Caco-2 (cell line): ENCODE measurements at regions not wholly inside any gene's neighbourhood (a gene's known extent, or its start where the extent isn't known, plus 50 kb on each side); places are given as distances from the start of the nearest gene placed in this dataset.
"Not testable (repeated sequence)": the region's sequence is repeated elsewhere in the genome, so short reads cannot be mapped to it uniquely, and the experiment has no call there.

Experiments
- BruUV-seq: library from RNA; stranded (reverse); fragments of 400-500 nt; replicated peaks from 2 replicates; lab custom pipeline; 2021; lab: Mats Ljungman, UMichigan
- CTCF ChIA-PET: fragments of 300-600 bp; sonication (Branson Sonifier 250); formaldehyde crosslinking; loops from one replicate; lab custom pipeline; 2022; ENCODE audit warnings: antibody characterized with exemption; lab: Charles Lee
- POLR2A ChIA-PET: fragments of 300-600 bp; sonication (Branson Sonifier 250); formaldehyde crosslinking; loops from one replicate; lab custom pipeline; 2022; ENCODE audit warnings: antibody characterized with exemption; lab: Charles Lee
- DNase-seq, 2 experiments: peaks; one replicate each; pipeline versions ENCODE4 v3.0.0 to v3.0.0-alpha.2; 2020 to 2022
- H3K27me3 ChIP-seq: replicated peaks from 2 replicates; pipeline ENCODE4 v1.6.0; 2011; ENCODE audit warnings: low read length; ENCODE audit not compliant: control insufficient read depth, insufficient read depth
- H3K36me3 ChIP-seq: 2 replicates; pipeline ENCODE4 v1.5.1; 2011; ENCODE audit warnings: low read length; ENCODE audit not compliant: control insufficient read depth, insufficient read depth
- H3K4me1 ChIP-seq: fragments of 250-450 bp; sonication (Bioruptor Pico); 2 replicates; pipeline ENCODE4 v1.5.1; 2020; ENCODE audit warnings: mild to moderate bottlenecking
- H3K4me3 ChIP-seq: 2 replicates; pipeline ENCODE4 v1.5.1; 2011; ENCODE audit warnings: low read depth, mild to moderate bottlenecking, control low read depth, low read length
- H3K9me3 ChIP-seq: fragments of 250-450 bp; sonication (Bioruptor Pico); 2 replicates; pipeline ENCODE4 v1.5.1; 2020; ENCODE audit warnings: mild to moderate bottlenecking, moderate library complexity
- H3K27ac Mint-ChIP-seq: one replicate; pipeline ENCODE4 v1.8.0; 2022; ENCODE audit warnings: mixed read lengths; ENCODE audit not compliant: unreplicated experiment
- H3K27me3 Mint-ChIP-seq: one replicate; pipeline ENCODE4 v1.8.0; 2022; ENCODE audit warnings: mixed read lengths; ENCODE audit not compliant: insufficient read depth, unreplicated experiment
- H3K36me3 Mint-ChIP-seq: one replicate; pipeline ENCODE4 v1.8.0; 2022; ENCODE audit warnings: mild to moderate bottlenecking, mixed read lengths; ENCODE audit not compliant: insufficient read depth, unreplicated experiment
- H3K4me1 Mint-ChIP-seq: one replicate; pipeline ENCODE4 v1.8.0; 2022; ENCODE audit warnings: low read depth, mixed read lengths; ENCODE audit not compliant: unreplicated experiment
- H3K4me3 Mint-ChIP-seq: one replicate; pipeline ENCODE4 v1.8.0; 2022; ENCODE audit warnings: mild to moderate bottlenecking, moderate library complexity, mixed read lengths; ENCODE audit not compliant: unreplicated experiment
- H3K9me3 Mint-ChIP-seq: one replicate; pipeline ENCODE4 v1.8.0; 2022; ENCODE audit warnings: mixed read lengths; ENCODE audit not compliant: unreplicated experiment
- intact Hi-C: fragments of 100-400 bp; cut with micrococcal nuclease; formaldehyde crosslinking; loops from one replicate; pipeline ENCODE4 v1.10.0; 2022; ENCODE audit not compliant: unreplicated experiment
- TF ChIP-seq, protein P1 (sequence below), 2 experiments: fragments of 200-600 bp in 1 of 2; IDR thresholded peaks; 1 replicate in 1 of 2; 2 replicates in 1 of 2; pipeline versions ENCODE4 v1.5.1 to v1.8.0; 2011 to 2022; ENCODE audit warnings: antibody characterized with exemption in 1 of 2, control low read depth in 1 of 2, inconsistent platforms in 1 of 2, low read depth in 1 of 2, low read length in 1 of 2, mild to moderate bottlenecking in 1 of 2, moderate library complexity in 1 of 2; ENCODE audit not compliant: insufficient read depth in 1 of 2, severe bottlenecking in 1 of 2, unreplicated experiment in 1 of 2

DNA sequence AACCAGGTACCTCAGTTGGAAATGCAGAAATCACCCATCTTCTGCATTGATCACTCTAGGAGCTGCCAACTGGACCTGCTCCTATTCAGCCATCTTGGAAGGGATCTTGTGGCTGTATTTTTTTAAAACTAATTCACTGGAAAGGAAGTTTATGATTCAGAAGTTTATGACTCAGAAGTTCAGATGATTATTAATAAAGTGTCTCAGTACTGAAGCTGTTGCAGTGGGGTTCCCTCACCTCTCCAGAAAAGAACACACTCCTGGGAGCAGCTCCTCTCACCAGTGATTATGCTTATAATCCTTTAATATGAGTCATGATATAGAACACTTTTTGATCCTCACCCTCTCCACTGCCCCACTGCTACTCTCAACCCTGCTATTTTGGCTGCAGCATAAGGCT is 291.2 kb upstream of the HS3ST5 start:
- POLR2A ChIA-PET, result no interaction called here
- no peaks in the 10 kb centered on the region for H3K9me3 ChIP-seq
- no peaks in the 10 kb centered on the region for H3K27me3 ChIP-seq
- H3K4me1 Mint-ChIP-seq, result no peaks in the 10 kb centered on the region
- TF ChIP-seq, protein P1, sequence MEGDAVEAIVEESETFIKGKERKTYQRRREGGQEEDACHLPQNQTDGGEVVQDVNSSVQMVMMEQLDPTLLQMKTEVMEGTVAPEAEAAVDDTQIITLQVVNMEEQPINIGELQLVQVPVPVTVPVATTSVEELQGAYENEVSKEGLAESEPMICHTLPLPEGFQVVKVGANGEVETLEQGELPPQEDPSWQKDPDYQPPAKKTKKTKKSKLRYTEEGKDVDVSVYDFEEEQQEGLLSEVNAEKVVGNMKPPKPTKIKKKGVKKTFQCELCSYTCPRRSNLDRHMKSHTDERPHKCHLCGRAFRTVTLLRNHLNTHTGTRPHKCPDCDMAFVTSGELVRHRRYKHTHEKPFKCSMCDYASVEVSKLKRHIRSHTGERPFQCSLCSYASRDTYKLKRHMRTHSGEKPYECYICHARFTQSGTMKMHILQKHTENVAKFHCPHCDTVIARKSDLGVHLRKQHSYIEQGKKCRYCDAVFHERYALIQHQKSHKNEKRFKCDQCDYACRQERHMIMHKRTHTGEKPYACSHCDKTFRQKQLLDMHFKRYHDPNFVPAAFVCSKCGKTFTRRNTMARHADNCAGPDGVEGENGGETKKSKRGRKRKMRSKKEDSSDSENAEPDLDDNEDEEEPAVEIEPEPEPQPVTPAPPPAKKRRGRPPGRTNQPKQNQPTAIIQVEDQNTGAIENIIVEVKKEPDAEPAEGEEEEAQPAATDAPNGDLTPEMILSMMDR (IDR thresholded peaks at IDR 0.05; ENCODE audit: insufficient read depth in 1 of 2, low read depth in 1 of 2, low read length in 1 of 2, severe bottlenecking in 1 of 2, unreplicated experiment in 1 of 2), result no peak
- peaks cover 9% of the 10 kb centered on the region for H3K9me3 Mint-ChIP-seq
- no peaks in the 10 kb centered on the region for H3K4me1 ChIP-seq
- no peak for DNase-seq
- intact Hi-C loops, result no loop called here
- no peaks in the 10 kb centered on the region for H3K36me3 ChIP-seq
- H3K4me3 Mint-ChIP-seq, result no peak overlapping the region
- H3K36me3 Mint-ChIP-seq, result no peaks in the 10 kb centered on the region
- H3K27ac Mint-ChIP-seq, result no peak overlapping the region
- BruUV-seq, result no TSS peak
- H3K27me3 Mint-ChIP-seq, result no peaks in the 10 kb centered on the region
- no peak overlapping the region for H3K4me3 ChIP-seq
- CTCF ChIA-PET, result no interaction called here

DNA sequence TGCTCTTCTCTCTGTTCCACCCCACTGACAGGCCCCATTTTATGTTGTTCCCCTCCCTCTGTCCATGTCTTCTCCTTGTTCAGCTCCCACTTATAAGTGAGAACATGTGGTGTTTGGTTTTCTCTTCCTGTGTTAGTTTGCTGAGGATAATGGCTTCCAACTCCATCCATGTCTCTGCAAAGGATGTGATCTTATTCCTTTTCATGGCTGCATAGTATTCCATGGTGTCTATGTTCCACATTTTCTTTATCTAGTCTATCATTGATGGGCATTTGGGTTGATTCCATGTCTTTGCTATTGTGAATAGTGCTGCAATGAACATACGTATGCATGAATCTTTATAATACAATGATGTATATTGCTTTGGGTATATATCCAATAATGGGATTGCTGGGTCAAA is 283.4 kb upstream of the HS3ST5 start:
- H3K4me3 ChIP-seq, intact Hi-C loops, H3K4me1 ChIP-seq, POLR2A ChIA-PET, H3K36me3 Mint-ChIP-seq, H3K4me3 Mint-ChIP-seq, H3K36me3 ChIP-seq, H3K9me3 ChIP-seq, H3K4me1 Mint-ChIP-seq, H3K27ac Mint-ChIP-seq, BruUV-seq, CTCF ChIA-PET, DNase-seq, H3K27me3 Mint-ChIP-seq, H3K9me3 Mint-ChIP-seq, H3K27me3 ChIP-seq: not testable (repeated sequence)

DNA sequence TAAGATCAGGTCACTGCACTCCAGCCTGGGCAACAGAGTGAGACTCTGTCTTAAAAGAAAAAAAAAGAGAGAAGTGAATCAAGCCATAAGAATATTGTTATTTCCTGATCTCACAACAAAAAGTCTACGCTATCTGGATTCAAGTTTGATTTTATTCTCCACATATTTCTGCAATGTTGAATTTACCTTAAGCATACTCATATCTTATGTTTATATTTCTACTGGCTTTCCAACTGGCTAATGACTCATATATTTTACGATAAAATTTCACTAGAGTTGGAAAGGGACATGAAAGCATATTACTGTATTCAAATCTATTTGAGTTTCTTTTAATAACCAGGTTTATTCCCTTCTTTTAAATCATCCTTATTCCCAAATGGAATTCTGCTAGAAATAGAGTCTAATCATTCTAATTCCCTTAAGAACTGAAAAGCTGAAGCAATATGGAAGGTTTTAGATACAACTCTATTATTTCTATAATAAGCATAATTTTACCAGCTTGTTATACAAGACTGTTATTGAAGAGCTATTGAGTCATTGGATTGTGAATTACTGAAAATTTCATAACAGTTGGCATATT is 276.9 kb upstream of the HS3ST5 start:
- H3K9me3 Mint-ChIP-seq, result no peaks in the 10 kb centered on the region
- BruUV-seq, result no TSS peak
- DNase-seq, result no peak
- H3K27me3 Mint-ChIP-seq, result no peaks in the 10 kb centered on the region
- H3K4me3 ChIP-seq, result no peak overlapping the region
- H3K27ac Mint-ChIP-seq, result no peak overlapping the region
- no peaks in the 10 kb centered on the region for H3K9me3 ChIP-seq
- POLR2A ChIA-PET, result no interaction called here
- H3K4me1 ChIP-seq, result no peaks in the 10 kb centered on the region
- intact Hi-C loops, result no loop called here
- H3K36me3 Mint-ChIP-seq, result no peaks in the 10 kb centered on the region
- CTCF ChIA-PET, result no interaction called here
- no peak overlapping the region for H3K4me3 Mint-ChIP-seq
- no peaks in the 10 kb centered on the region for H3K36me3 ChIP-seq
- H3K27me3 ChIP-seq, result no peaks in the 10 kb centered on the region
- no peaks in the 10 kb centered on the region for H3K4me1 Mint-ChIP-seq
- TF ChIP-seq, protein P1 (IDR thresholded peaks at IDR 0.05; ENCODE audit: insufficient read depth in 1 of 2, low read depth in 1 of 2, low read length in 1 of 2, severe bottlenecking in 1 of 2, unreplicated experiment in 1 of 2), result no peak

DNA sequence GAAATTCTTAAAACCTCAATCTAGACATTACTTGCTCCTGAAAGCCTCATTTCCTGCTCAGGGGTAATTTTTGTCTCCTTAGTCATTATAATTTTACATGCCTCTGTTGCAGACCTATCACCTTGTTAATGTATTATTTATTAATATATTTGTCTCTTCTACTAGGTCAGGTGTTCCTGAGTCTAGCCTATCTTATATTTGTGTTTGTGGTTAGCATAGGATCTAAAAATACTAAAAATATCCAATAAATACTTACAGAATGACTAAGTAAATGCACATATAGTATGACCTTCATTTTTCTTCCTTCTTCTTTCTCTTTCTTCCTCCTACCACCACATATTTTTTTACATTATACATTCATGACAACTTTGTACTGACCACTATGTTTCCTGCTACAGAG is 268.9 kb upstream of the HS3ST5 start:
- H3K9me3 Mint-ChIP-seq, result no peaks in the 10 kb centered on the region
- Histone ChIP-seq H3K36me3 (no peaks in the 10 kb centered on the region), H3K4me1 (no peaks in the 10 kb centered on the region), H3K9me3 (no peaks in the 10 kb centered on the region), H3K4me3 (no peak overlapping the region), H3K27me3 (no peaks in the 10 kb centered on the region)
- DNase-seq, result no peak
- intact Hi-C loops, result no loop called here
- H3K36me3 Mint-ChIP-seq, result no peaks in the 10 kb centered on the region
- no peaks in the 10 kb centered on the region for H3K27me3 Mint-ChIP-seq
- BruUV-seq, result no TSS peak
- CTCF ChIA-PET, result no interaction called here
- TF ChIP-seq, protein P1 (IDR thresholded peaks at IDR 0.05; ENCODE audit: insufficient read depth in 1 of 2, low read depth in 1 of 2, low read length in 1 of 2, severe bottlenecking in 1 of 2, unreplicated experiment in 1 of 2), result no peak
- H3K4me3 Mint-ChIP-seq, result no peak overlapping the region
- H3K4me1 Mint-ChIP-seq, result no peaks in the 10 kb centered on the region
- POLR2A ChIA-PET, result no interaction called here
- H3K27ac Mint-ChIP-seq, result no peak overlapping the region
